PFSK-1 (cell line): ENCODE measurements at regions not wholly inside any gene's neighbourhood (a gene's known extent, or its start where the extent isn't known, plus 50 kb on each side); places are given as distances from the start of the nearest gene placed in this dataset.

ENCODE experiments used
- POLR2AphosphoS5 ChIP-seq: IDR thresholded peaks from 2 replicates; pipeline ENCODE4 v1.6.1; 2012; ENCODE audit warnings: low read depth, mild to moderate bottlenecking, control low read depth, low read length, moderate library complexity
- REST ChIP-seq, 2 experiments: IDR thresholded peaks; 2 replicates each; pipeline versions ENCODE4 v1.6.1 to v1.8.0; 2011 to 2012; ENCODE audit warnings: low read depth in 2 of 2, low read length in 2 of 2, control low read depth in 1 of 2, inconsistent platforms in 1 of 2, mild to moderate bottlenecking in 1 of 2, moderate library complexity in 1 of 2; ENCODE audit not compliant: insufficient read depth in 1 of 2

GRCh38 chr3:14278799-14279625 lies 100.4 kb downstream of the LSM3 start:
- no peak for TF ChIP-seq REST (IDR thresholded peaks at IDR 0.05; ENCODE audit: insufficient read depth in 1 of 2, low read depth in 2 of 2, low read length in 2 of 2)
- no peak for TF ChIP-seq POLR2AphosphoS5
